Activated CD4-positive, alpha-beta memory T cell treated with anti-CD3 and anti-CD28 coated beads, Interleukin-2, amount 10 ng/mL, durations not matched to agents 7 days and 5 days (primary cell): ENCODE measurements at regions not wholly inside any gene's neighbourhood (a gene's known extent, or its start where the extent isn't known, plus 50 kb on each side); places are given as distances from the start of the nearest gene placed in this dataset.
"Not testable (repeated sequence)": the region's sequence is repeated elsewhere in the genome, so short reads cannot be mapped to it uniquely, and the experiment has no call there.

ENCODE experiments used
- CTCF ChIA-PET: fragments of 350-600 bp; sonication (Branson Sonifier 250); formaldehyde crosslinking; loops from one replicate; lab custom pipeline; 2021; ENCODE audit warnings: antibody characterized with exemption, inconsistent platforms; lab: Charles Lee
- POLR2A ChIA-PET: fragments of 350-600 bp; sonication (Branson Sonifier 250); formaldehyde crosslinking; loops from one replicate; lab custom pipeline; 2021; ENCODE audit warnings: antibody characterized with exemption; lab: Charles Lee
- DNase-seq: peaks from one replicate; pipeline ENCODE4 v3.0.0-alpha.2; 2020
- H3K27ac Mint-ChIP-seq: one replicate; pipeline ENCODE4 v1.8.0; 2021; ENCODE audit warnings: mild to moderate bottlenecking, mixed read lengths
- H3K27me3 Mint-ChIP-seq: one replicate; pipeline ENCODE4 v1.8.0; 2021; ENCODE audit warnings: mixed read lengths
- H3K36me3 Mint-ChIP-seq: one replicate; pipeline ENCODE4 v1.8.0; 2021; ENCODE audit warnings: low read depth, mixed read lengths
- H3K4me1 Mint-ChIP-seq: one replicate; pipeline ENCODE4 v1.8.0; 2021; ENCODE audit warnings: mixed read lengths
- H3K4me3 Mint-ChIP-seq: one replicate; pipeline ENCODE4 v1.8.0; 2021; ENCODE audit warnings: mild to moderate bottlenecking, mixed read lengths
- H3K9me3 Mint-ChIP-seq: one replicate; pipeline ENCODE4 v1.8.0; 2021; ENCODE audit warnings: mixed read lengths

- H3K4me1 Mint-ChIP-seq = no peaks in the 10 kb centered on the region
- H3K4me3 Mint-ChIP-seq = no peak overlapping the region
- CTCF ChIA-PET = no interaction called here
Measured at GRCh38 chr11:134731213-134731961, 319.3 kb upstream of the B3GAT1 start.

GRCh38 chr11:134730561-134731212 lies 318.6 kb upstream of the B3GAT1 start:
- ChIA-PET CTCF (no interaction called here), POLR2A (no interaction called here)
- Mint-ChIP-seq H3K4me3 (no peak overlapping the region), H3K9me3 (no peaks in the 10 kb centered on the region), H3K27me3 (no peaks in the 10 kb centered on the region), H3K4me1 (no peaks in the 10 kb centered on the region), H3K36me3 (no peaks in the 10 kb centered on the region), H3K27ac (no peak overlapping the region)
- no peak for DNase-seq

More at GRCh38 chr11:134731213-134731961, 319.3 kb upstream of the B3GAT1 start:
- POLR2A ChIA-PET = no interaction called here
- Mint-ChIP-seq H3K27me3 (no peaks in the 10 kb centered on the region), H3K36me3 (no peaks in the 10 kb centered on the region), H3K27ac (no peak overlapping the region), H3K9me3 (no peaks in the 10 kb centered on the region)
- no peak for DNase-seq

- no peak overlapping the region for H3K27ac Mint-ChIP-seq
- no peaks in the 10 kb centered on the region for H3K36me3 Mint-ChIP-seq
- H3K27me3 Mint-ChIP-seq = no peaks in the 10 kb centered on the region
- ChIA-PET CTCF (no interaction called here), POLR2A (no interaction called here)
- no peaks in the 10 kb centered on the region for H3K4me1 Mint-ChIP-seq
- DNase-seq = no peak
- no peak overlapping the region for H3K4me3 Mint-ChIP-seq
- H3K9me3 Mint-ChIP-seq = no peaks in the 10 kb centered on the region
Measured at GRCh38 chr11:134730101-134730500, 318.1 kb upstream of the B3GAT1 start.

GRCh38 chr11:134728186-134728585 lies 316.1 kb upstream of the B3GAT1 start:
- H3K4me3 Mint-ChIP-seq = no peak overlapping the region
- no peaks in the 10 kb centered on the region for H3K4me1 Mint-ChIP-seq
- no peak for DNase-seq
- ChIA-PET POLR2A (no interaction called here), CTCF (no interaction called here)
- no peaks in the 10 kb centered on the region for H3K9me3 Mint-ChIP-seq
- no peaks in the 10 kb centered on the region for H3K36me3 Mint-ChIP-seq
- no peak overlapping the region for H3K27ac Mint-ChIP-seq
- H3K27me3 Mint-ChIP-seq = peaks cover 3% of the 10 kb centered on the region

- no peak overlapping the region for H3K27ac Mint-ChIP-seq
- no peak for DNase-seq
- no peaks in the 10 kb centered on the region for H3K9me3 Mint-ChIP-seq
- H3K36me3 Mint-ChIP-seq = no peaks in the 10 kb centered on the region
- no peaks in the 10 kb centered on the region for H3K4me1 Mint-ChIP-seq
- POLR2A ChIA-PET = no interaction called here
- CTCF ChIA-PET = no interaction called here
- no peak overlapping the region for H3K4me3 Mint-ChIP-seq
- H3K27me3 Mint-ChIP-seq = peaks cover 3% of the 10 kb centered on the region
Measured at GRCh38 chr11:134727636-134728035, 315.6 kb upstream of the B3GAT1 start.

- Mint-ChIP-seq H3K4me3 (no peak overlapping the region), H3K27me3 (peaks cover 3% of the 10 kb centered on the region), H3K36me3 (no peaks in the 10 kb centered on the region), H3K27ac (no peak overlapping the region), H3K4me1 (no peaks in the 10 kb centered on the region), H3K9me3 (no peaks in the 10 kb centered on the region)
- CTCF ChIA-PET = no interaction called here
- no peak for DNase-seq
- POLR2A ChIA-PET = no interaction called here
Measured at GRCh38 chr11:134727204-134727603, 315.2 kb upstream of the B3GAT1 start.

GRCh38 chr11:134725716-134726639 lies 313.9 kb upstream of the B3GAT1 start:
- Mint-ChIP-seq H3K27me3 (peaks cover 3% of the 10 kb centered on the region), H3K4me3 (no peak overlapping the region), H3K4me1 (no peaks in the 10 kb centered on the region), H3K9me3 (no peaks in the 10 kb centered on the region), H3K36me3 (no peaks in the 10 kb centered on the region), H3K27ac (no peak overlapping the region)
- CTCF ChIA-PET = interaction anchor here (0.7 kb wide), 1 partner anchor 366 kb away, joined by 4 read pairs; no protein-coding TSS in a partner anchor
- no peak for DNase-seq
- POLR2A ChIA-PET = no interaction called here

- Mint-ChIP-seq H3K27ac (no peak overlapping the region), H3K9me3 (no peaks in the 10 kb centered on the region), H3K4me3 (no peak overlapping the region), H3K27me3 (peaks cover 3% of the 10 kb centered on the region), H3K36me3 (no peaks in the 10 kb centered on the region), H3K4me1 (no peaks in the 10 kb centered on the region)
- no peak for DNase-seq
- ChIA-PET CTCF (no interaction called here), POLR2A (no interaction called here)
Measured at GRCh38 chr11:134725211-134725610, 313.2 kb upstream of the B3GAT1 start.

- Mint-ChIP-seq H3K36me3 (no peaks in the 10 kb centered on the region), H3K27ac (no peak overlapping the region), H3K9me3 (no peaks in the 10 kb centered on the region), H3K27me3 (peaks cover 3% of the 10 kb centered on the region), H3K4me1 (no peaks in the 10 kb centered on the region), H3K4me3 (no peak overlapping the region)
- ChIA-PET CTCF (no interaction called here), POLR2A (no interaction called here)
- DNase-seq = no peak
Measured at GRCh38 chr11:134724779-134725140, 312.7 kb upstream of the B3GAT1 start.

- CTCF ChIA-PET = no interaction called here
- POLR2A ChIA-PET = no interaction called here
- no peaks in the 10 kb centered on the region for H3K36me3 Mint-ChIP-seq
- peaks cover 3% of the 10 kb centered on the region for H3K27me3 Mint-ChIP-seq
- no peaks in the 10 kb centered on the region for H3K9me3 Mint-ChIP-seq
- no peak overlapping the region for H3K4me3 Mint-ChIP-seq
- H3K27ac Mint-ChIP-seq = no peak overlapping the region
- DNase-seq = no peak
- no peaks in the 10 kb centered on the region for H3K4me1 Mint-ChIP-seq
Measured at GRCh38 chr11:134724106-134724778, 312.2 kb upstream of the B3GAT1 start.

- CTCF ChIA-PET, H3K4me3 Mint-ChIP-seq, POLR2A ChIA-PET, H3K4me1 Mint-ChIP-seq, H3K36me3 Mint-ChIP-seq, H3K27ac Mint-ChIP-seq, DNase-seq, H3K9me3 Mint-ChIP-seq: not testable (repeated sequence)
- peaks cover 12% of the 10 kb centered on the region for H3K27me3 Mint-ChIP-seq
Measured at GRCh38 chr11:134720691-134721070, 308.6 kb upstream of the B3GAT1 start.

- CTCF ChIA-PET, H3K9me3 Mint-ChIP-seq, POLR2A ChIA-PET, H3K27ac Mint-ChIP-seq, H3K4me3 Mint-ChIP-seq, H3K4me1 Mint-ChIP-seq, DNase-seq, H3K36me3 Mint-ChIP-seq: not testable (repeated sequence)
- H3K27me3 Mint-ChIP-seq = peaks cover 12% of the 10 kb centered on the region
Measured at GRCh38 chr11:134719940-134720690, 308.1 kb upstream of the B3GAT1 start.
